ENCODE measurements at regions not wholly inside any gene's neighbourhood (a gene's known extent, or its start where the extent isn't known, plus 50 kb on each side); places are given as distances from the start of the nearest gene placed in this dataset.

DNA sequence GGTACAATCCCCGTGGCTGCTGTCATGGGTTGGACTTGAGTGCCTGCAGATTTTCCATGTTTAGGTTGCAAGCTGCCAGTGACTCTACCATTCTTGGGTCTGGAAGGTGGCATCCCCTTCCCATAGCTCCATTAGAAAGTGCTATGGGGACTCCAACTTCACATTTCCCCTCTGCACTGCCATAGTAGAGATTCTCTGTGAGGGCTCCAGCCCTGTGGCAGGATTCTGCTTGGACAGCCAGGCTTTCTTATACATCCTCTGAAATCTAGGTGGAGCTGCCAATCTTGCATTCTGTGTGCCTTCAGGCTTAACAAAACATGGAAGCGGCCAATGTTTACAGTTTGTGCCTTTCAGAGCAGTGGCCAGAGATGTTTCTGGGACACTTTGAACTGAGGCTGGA lies 636.2 kb downstream of the SLITRK6 start:
- no peak for TF ChIP-seq CTCF (IDR thresholded peaks at IDR 0.05)
- TF ChIP-seq POLR2AphosphoS5 (IDR thresholded peaks at IDR 0.05), result no peak
- TF ChIP-seq EP300 (IDR thresholded peaks at IDR 0.05), result no peak

Measured in upper lobe of left lung (tissue), 4 donors.